K562 (cell line): ENCODE measurements at regions not wholly inside any gene's neighbourhood (a gene's known extent, or its start where the extent isn't known, plus 50 kb on each side); places are given as distances from the start of the nearest gene placed in this dataset.

Experiments used
- ATAC-seq: fragments of 200-7000 bp; cut with Tn5 transposase; 3 replicates; pipeline ENCODE4 v1.9.1; 2020; ENCODE audit warnings: moderate library complexity
- BruUV-seq: library from RNA; stranded (reverse); fragments of 400-500 nt; replicated peaks from 2 replicates; lab custom pipeline; 2021; lab: Mats Ljungman, UMichigan
- CTCF ChIA-PET: fragments of 300-600 bp; formaldehyde crosslinking; extraction: SDS; loops from one replicate; lab custom pipeline; 2021; ENCODE audit warnings: low intra/inter-chr PET ratio; lab: Yijun Ruan, JAX
- POLR2A ChIA-PET: fragments of 300-600, 350-650 bp; sonication (Branson Sonifier 250); formaldehyde crosslinking; extraction: SDS; loops from one replicate; lab custom pipeline; 2021; ENCODE audit warnings: antibody characterized with exemption, inconsistent platforms; lab: Yijun Ruan, JAX
- DNase-seq, 4 experiments: peaks; one replicate each; pipeline versions ENCODE4 v3.0.0 to v3.0.0-alpha.2; 2011 to 2018; ENCODE audit warnings: low spot score in 3 of 4, mixed read lengths in 3 of 4; ENCODE audit errors: extremely low read depth in 1 of 4
- FAIRE-seq: peaks from 2 replicates; lab custom pipeline; 2011; peaks lifted over from hg19 to GRCh38; lab: Jason Lieb, UNC
- H2AFZ ChIP-seq: 2 replicates; pipeline ENCODE4 v1.6.0; 2011; ENCODE audit warnings: low read depth, low read length, control low read depth, inconsistent platforms
- H3K27ac ChIP-seq: fragments of 200-600 bp; 3 replicates; pipeline ENCODE4 v1.8.0; 2011; ENCODE audit warnings: low read depth, mild to moderate bottlenecking, control low read depth, inconsistent platforms, low read length, moderate library complexity, mixed read lengths; ENCODE audit errors: extremely low read depth
- H3K27me3 ChIP-seq, 2 experiments: fragments of 300-600 bp in 1 of 2; 2 replicates in 1 of 2; 3 replicates in 1 of 2; pipeline versions ENCODE4 v1.6.0 to v1.8.0; 2011; ENCODE audit warnings: inconsistent platforms in 2 of 2, low read length in 2 of 2, mild to moderate bottlenecking in 1 of 2, mixed read lengths in 1 of 2, moderate library complexity in 1 of 2; ENCODE audit not compliant: control insufficient read depth in 2 of 2, insufficient read depth in 2 of 2
- H3K36me3 ChIP-seq: fragments of 300-600 bp; 3 replicates; pipeline ENCODE4 v1.8.0; 2011; ENCODE audit warnings: mild to moderate bottlenecking, low read length, inconsistent platforms; ENCODE audit not compliant: control insufficient read depth, insufficient read depth
- H3K4me1 ChIP-seq, 2 experiments: fragments of 200-600 bp in 1 of 2; replicated peaks in 1 of 2; 2 replicates in 1 of 2; 3 replicates in 1 of 2; pipeline versions ENCODE4 v1.5.1 to v1.8.0; 2011; ENCODE audit warnings: inconsistent platforms in 2 of 2, low read length in 2 of 2, mild to moderate bottlenecking in 1 of 2, mixed read lengths in 1 of 2, moderate library complexity in 1 of 2; ENCODE audit not compliant: control insufficient read depth in 2 of 2, insufficient read depth in 2 of 2
- H3K4me2 ChIP-seq: 2 replicates; pipeline ENCODE4 v1.6.1; 2011; ENCODE audit warnings: low read length, control low read depth, inconsistent platforms, mixed read lengths; ENCODE audit not compliant: insufficient read depth
- H3K4me3 ChIP-seq: fragments of 200-600 bp; sonication (generic), shearing (Covaris generic); 2 replicates; pipeline ENCODE4 v1.5.1; 2016; ENCODE audit warnings: control low read depth, inconsistent platforms
- H3K79me2 ChIP-seq: fragments of 200-600 bp; 3 replicates; pipeline ENCODE4 v1.8.0; 2011; ENCODE audit warnings: low read length, inconsistent platforms; ENCODE audit not compliant: control insufficient read depth, insufficient read depth
- H3K9ac ChIP-seq, 2 experiments: 2 replicates each; pipeline versions ENCODE4 v1.6.0 to v1.6.1; 2011; ENCODE audit warnings: low read depth in 2 of 2, low read length in 2 of 2, control low read depth in 1 of 2, inconsistent platforms in 1 of 2, mild to moderate bottlenecking in 1 of 2, mixed read lengths in 1 of 2; ENCODE audit not compliant: insufficient read depth in 1 of 2
- H3K9me1 ChIP-seq: one replicate; pipeline ENCODE4 v1.6.0; 2011; ENCODE audit warnings: inconsistent platforms, mild to moderate bottlenecking, low read length, moderate library complexity; ENCODE audit not compliant: control insufficient read depth, insufficient read depth
- H3K9me3 ChIP-seq: replicated peaks from 2 replicates; pipeline ENCODE4 v1.5.1; 2011; ENCODE audit warnings: low read depth, low read length, inconsistent platforms; ENCODE audit not compliant: control insufficient read depth, insufficient read depth
- H4K20me1 ChIP-seq: replicated peaks from 2 replicates; pipeline ENCODE4 v1.6.1; 2011; ENCODE audit warnings: low read length, inconsistent platforms, mixed read lengths; ENCODE audit not compliant: control insufficient read depth, insufficient read depth
- ARID1B ChIP-seq: fragments of 450-650 bp; IDR thresholded peaks from 2 replicates; pipeline ENCODE4 v1.6.1; 2016; ENCODE audit warnings: antibody characterized with exemption, mild to moderate bottlenecking, inconsistent platforms
- CREM ChIP-seq: IDR thresholded peaks from 2 replicates; pipeline ENCODE4 v1.6.1; 2014; ENCODE audit warnings: antibody characterized with exemption, low read depth
- KDM2B ChIP-seq: fragments of 250-450 bp; sonication (Bioruptor Pico); IDR thresholded peaks from 2 replicates; pipeline ENCODE4 v1.8.0; 2021; ENCODE audit warnings: mild to moderate bottlenecking, moderate library complexity
- RHOXF2B ChIP-seq: fragments of 250-450 bp; sonication (Bioruptor Pico); conservative IDR thresholded peaks from 2 replicates; pipeline ENCODE4 v1.5.1; 2021
- SP2 ChIP-seq: IDR thresholded peaks from 2 replicates; pipeline ENCODE4 v1.6.1; 2011; ENCODE audit warnings: mild to moderate bottlenecking, low read depth, low read length, moderate library complexity; ENCODE audit not compliant: poor library complexity, severe bottlenecking; ENCODE audit errors: extremely low read depth
- ZNF507 ChIP-seq: conservative IDR thresholded peaks from 2 replicates; pipeline ENCODE4 v1.6.1; 2017; ENCODE audit warnings: missing genetic modification characterization, missing compliant biosample characterization
- WGBS: fragments of 100-300 bp; shearing (Covaris generic); methylation state at CpG from one replicate; pipeline ENCODE4 v1.1.6; 2016; ENCODE audit warnings: low coverage, mixed read lengths; ENCODE audit not compliant: insufficient coverage; ENCODE audit errors: missing lambda C conversion rate; 5-methylcytosine and 5-hydroxymethylcytosine counted together
- in situ Hi-C: fragments of 300-500 bp; cut with MboI; formaldehyde crosslinking; loops from 4 replicates; pipeline ENCODE4 v1.15.0; 2018; ENCODE audit warnings: inconsistent platforms, mixed read lengths
- intact Hi-C: fragments of 100-400 bp; cut with micrococcal nuclease; formaldehyde crosslinking; loops from 2 replicates; pipeline ENCODE4 v1.14.2; 2022
- TF ChIP-seq, protein P1 (sequence below): fragments of 450-650 bp; IDR thresholded peaks from 2 replicates; pipeline ENCODE4 v1.6.1; 2016; ENCODE audit warnings: mild to moderate bottlenecking, moderate library complexity
- TF ChIP-seq, protein P2 (sequence below): sonication (generic); formaldehyde crosslinking; IDR thresholded peaks from 2 replicates; pipeline ENCODE4 v1.8.1; 2023; ENCODE audit warnings: mild to moderate bottlenecking, missing genetic modification reagents

DNA sequence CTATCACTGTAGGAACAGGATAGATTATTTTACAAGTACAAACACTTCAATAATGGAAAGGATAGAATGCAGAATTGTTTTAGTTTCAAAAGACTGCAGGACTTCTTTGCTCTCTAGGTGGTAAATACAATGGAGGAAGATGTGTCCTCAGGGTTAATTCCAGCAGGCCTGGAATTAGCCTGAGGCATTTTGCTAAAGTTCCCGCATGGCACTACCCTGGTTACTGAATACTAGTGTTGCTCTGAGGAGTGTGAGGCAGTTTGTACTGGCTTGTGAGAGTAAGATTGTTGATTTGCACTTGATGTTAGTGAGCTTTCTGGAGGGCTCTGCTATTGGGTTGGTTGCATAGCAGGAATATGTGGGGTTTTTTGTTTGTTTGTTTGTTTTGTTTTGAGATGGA lies 61.4 kb downstream of the FASLG start:
- intact Hi-C loops = no loop called here
- POLR2A ChIA-PET = interaction anchor here (0.5 to 1.0 kb wide), 2 partner anchors 188 to 1148 kb away, joined by 3 to 5 read pairs; partner anchors contain the start of gene ZBTB37
- TF ChIP-seq KDM2B (CRISPR knock-in tag) (no peak), ZNF507 (no peak), SP2 (no peak), RHOXF2B (CRISPR knock-in tag) (no peak), ARID1B (no peak), CREM (no peak)
- TF ChIP-seq, protein P1, sequence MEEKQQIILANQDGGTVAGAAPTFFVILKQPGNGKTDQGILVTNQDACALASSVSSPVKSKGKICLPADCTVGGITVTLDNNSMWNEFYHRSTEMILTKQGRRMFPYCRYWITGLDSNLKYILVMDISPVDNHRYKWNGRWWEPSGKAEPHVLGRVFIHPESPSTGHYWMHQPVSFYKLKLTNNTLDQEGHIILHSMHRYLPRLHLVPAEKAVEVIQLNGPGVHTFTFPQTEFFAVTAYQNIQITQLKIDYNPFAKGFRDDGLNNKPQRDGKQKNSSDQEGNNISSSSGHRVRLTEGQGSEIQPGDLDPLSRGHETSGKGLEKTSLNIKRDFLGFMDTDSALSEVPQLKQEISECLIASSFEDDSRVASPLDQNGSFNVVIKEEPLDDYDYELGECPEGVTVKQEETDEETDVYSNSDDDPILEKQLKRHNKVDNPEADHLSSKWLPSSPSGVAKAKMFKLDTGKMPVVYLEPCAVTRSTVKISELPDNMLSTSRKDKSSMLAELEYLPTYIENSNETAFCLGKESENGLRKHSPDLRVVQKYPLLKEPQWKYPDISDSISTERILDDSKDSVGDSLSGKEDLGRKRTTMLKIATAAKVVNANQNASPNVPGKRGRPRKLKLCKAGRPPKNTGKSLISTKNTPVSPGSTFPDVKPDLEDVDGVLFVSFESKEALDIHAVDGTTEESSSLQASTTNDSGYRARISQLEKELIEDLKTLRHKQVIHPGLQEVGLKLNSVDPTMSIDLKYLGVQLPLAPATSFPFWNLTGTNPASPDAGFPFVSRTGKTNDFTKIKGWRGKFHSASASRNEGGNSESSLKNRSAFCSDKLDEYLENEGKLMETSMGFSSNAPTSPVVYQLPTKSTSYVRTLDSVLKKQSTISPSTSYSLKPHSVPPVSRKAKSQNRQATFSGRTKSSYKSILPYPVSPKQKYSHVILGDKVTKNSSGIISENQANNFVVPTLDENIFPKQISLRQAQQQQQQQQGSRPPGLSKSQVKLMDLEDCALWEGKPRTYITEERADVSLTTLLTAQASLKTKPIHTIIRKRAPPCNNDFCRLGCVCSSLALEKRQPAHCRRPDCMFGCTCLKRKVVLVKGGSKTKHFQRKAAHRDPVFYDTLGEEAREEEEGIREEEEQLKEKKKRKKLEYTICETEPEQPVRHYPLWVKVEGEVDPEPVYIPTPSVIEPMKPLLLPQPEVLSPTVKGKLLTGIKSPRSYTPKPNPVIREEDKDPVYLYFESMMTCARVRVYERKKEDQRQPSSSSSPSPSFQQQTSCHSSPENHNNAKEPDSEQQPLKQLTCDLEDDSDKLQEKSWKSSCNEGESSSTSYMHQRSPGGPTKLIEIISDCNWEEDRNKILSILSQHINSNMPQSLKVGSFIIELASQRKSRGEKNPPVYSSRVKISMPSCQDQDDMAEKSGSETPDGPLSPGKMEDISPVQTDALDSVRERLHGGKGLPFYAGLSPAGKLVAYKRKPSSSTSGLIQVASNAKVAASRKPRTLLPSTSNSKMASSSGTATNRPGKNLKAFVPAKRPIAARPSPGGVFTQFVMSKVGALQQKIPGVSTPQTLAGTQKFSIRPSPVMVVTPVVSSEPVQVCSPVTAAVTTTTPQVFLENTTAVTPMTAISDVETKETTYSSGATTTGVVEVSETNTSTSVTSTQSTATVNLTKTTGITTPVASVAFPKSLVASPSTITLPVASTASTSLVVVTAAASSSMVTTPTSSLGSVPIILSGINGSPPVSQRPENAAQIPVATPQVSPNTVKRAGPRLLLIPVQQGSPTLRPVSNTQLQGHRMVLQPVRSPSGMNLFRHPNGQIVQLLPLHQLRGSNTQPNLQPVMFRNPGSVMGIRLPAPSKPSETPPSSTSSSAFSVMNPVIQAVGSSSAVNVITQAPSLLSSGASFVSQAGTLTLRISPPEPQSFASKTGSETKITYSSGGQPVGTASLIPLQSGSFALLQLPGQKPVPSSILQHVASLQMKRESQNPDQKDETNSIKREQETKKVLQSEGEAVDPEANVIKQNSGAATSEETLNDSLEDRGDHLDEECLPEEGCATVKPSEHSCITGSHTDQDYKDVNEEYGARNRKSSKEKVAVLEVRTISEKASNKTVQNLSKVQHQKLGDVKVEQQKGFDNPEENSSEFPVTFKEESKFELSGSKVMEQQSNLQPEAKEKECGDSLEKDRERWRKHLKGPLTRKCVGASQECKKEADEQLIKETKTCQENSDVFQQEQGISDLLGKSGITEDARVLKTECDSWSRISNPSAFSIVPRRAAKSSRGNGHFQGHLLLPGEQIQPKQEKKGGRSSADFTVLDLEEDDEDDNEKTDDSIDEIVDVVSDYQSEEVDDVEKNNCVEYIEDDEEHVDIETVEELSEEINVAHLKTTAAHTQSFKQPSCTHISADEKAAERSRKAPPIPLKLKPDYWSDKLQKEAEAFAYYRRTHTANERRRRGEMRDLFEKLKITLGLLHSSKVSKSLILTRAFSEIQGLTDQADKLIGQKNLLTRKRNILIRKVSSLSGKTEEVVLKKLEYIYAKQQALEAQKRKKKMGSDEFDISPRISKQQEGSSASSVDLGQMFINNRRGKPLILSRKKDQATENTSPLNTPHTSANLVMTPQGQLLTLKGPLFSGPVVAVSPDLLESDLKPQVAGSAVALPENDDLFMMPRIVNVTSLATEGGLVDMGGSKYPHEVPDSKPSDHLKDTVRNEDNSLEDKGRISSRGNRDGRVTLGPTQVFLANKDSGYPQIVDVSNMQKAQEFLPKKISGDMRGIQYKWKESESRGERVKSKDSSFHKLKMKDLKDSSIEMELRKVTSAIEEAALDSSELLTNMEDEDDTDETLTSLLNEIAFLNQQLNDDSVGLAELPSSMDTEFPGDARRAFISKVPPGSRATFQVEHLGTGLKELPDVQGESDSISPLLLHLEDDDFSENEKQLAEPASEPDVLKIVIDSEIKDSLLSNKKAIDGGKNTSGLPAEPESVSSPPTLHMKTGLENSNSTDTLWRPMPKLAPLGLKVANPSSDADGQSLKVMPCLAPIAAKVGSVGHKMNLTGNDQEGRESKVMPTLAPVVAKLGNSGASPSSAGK = no peak
- TF ChIP-seq, protein P2, sequence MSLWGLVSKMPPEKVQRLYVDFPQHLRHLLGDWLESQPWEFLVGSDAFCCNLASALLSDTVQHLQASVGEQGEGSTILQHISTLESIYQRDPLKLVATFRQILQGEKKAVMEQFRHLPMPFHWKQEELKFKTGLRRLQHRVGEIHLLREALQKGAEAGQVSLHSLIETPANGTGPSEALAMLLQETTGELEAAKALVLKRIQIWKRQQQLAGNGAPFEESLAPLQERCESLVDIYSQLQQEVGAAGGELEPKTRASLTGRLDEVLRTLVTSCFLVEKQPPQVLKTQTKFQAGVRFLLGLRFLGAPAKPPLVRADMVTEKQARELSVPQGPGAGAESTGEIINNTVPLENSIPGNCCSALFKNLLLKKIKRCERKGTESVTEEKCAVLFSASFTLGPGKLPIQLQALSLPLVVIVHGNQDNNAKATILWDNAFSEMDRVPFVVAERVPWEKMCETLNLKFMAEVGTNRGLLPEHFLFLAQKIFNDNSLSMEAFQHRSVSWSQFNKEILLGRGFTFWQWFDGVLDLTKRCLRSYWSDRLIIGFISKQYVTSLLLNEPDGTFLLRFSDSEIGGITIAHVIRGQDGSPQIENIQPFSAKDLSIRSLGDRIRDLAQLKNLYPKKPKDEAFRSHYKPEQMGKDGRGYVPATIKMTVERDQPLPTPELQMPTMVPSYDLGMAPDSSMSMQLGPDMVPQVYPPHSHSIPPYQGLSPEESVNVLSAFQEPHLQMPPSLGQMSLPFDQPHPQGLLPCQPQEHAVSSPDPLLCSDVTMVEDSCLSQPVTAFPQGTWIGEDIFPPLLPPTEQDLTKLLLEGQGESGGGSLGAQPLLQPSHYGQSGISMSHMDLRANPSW (CRISPR knock-in tag) = no peak

More for the DNA sequence above, 61.4 kb downstream of the FASLG start:
- Histone ChIP-seq H2AFZ (no peak overlapping the region), H3K79me2 (no peaks in the 10 kb centered on the region), H3K4me1 (peaks cover 3 to 22% of the 10 kb centered on the region in 2 experiments; a peak in 4 of 5 replicates), H3K36me3 (no peaks in the 10 kb centered on the region), H3K4me3 (no peak overlapping the region), H3K27me3 (no peaks in the 10 kb centered on the region), H3K9ac (no peak overlapping the region), H3K4me2 (no peak overlapping the region), H3K9me3 (no peaks in the 10 kb centered on the region), H3K9me1 (no peaks in the 10 kb centered on the region), H4K20me1 (no peaks in the 10 kb centered on the region), H3K27ac (no peak overlapping the region)
- no TSS peak for BruUV-seq
- in situ Hi-C loops = no loop called here
- no peak for ATAC-seq
- WGBS = 6% methylated on average over 1 of the region's 1 CpG
- no peak for DNase-seq
- CTCF ChIA-PET = interaction anchor here (1.1 to 2.9 kb wide), 4 partner anchors 111 to 718 kb away, joined by 3 to 17 read pairs (median 4); no protein-coding TSS in a partner anchor
- no peak for FAIRE-seq
